AG04449 (cell line): ENCODE measurements at regions not wholly inside any gene's neighbourhood (a gene's known extent, or its start where the extent isn't known, plus 50 kb on each side); places are given as distances from the start of the nearest gene placed in this dataset.

ENCODE experiments used
- CTCF ChIA-PET: fragments of 350-600 bp; formaldehyde crosslinking; extraction: SDS; loops from one replicate; lab custom pipeline; 2021; ENCODE audit warnings: antibody characterized with exemption; lab: Yijun Ruan, JAX
- POLR2A ChIA-PET: fragments of 400-600, 350-600 bp; formaldehyde crosslinking; extraction: SDS; loops from one replicate; lab custom pipeline; 2020; ENCODE audit warnings: antibody characterized with exemption, inconsistent platforms; lab: Yijun Ruan, JAX
- DNase-seq: peaks from one replicate; pipeline ENCODE4 v3.0.0-alpha.2; 2010; ENCODE audit warnings: low read depth, low spot score
- H3K4me3 ChIP-seq: 2 replicates; pipeline ENCODE4 v1.5.1; 2011; ENCODE audit warnings: low read depth, mild to moderate bottlenecking, control low read depth, low read length
- CTCF ChIP-seq: IDR thresholded peaks from one replicate; pipeline ENCODE4 v1.5.1; 2011; ENCODE audit warnings: mild to moderate bottlenecking, moderate library complexity, low read length, control low read depth, inconsistent platforms; ENCODE audit not compliant: insufficient read depth; ENCODE audit errors: missing control alignments

GRCh38 chr10:2963889-2964631, 103.3 kb upstream of the PFKP start:
- no peak for DNase-seq
- CTCF ChIA-PET: interaction anchor here (2.4 kb wide), 1 partner anchor 35 kb away, joined by 8 read pairs; no protein-coding TSS in a partner anchor
- no peak for TF ChIP-seq CTCF
- POLR2A ChIA-PET: no interaction called here
- no peak overlapping the region for H3K4me3 ChIP-seq

DNA sequence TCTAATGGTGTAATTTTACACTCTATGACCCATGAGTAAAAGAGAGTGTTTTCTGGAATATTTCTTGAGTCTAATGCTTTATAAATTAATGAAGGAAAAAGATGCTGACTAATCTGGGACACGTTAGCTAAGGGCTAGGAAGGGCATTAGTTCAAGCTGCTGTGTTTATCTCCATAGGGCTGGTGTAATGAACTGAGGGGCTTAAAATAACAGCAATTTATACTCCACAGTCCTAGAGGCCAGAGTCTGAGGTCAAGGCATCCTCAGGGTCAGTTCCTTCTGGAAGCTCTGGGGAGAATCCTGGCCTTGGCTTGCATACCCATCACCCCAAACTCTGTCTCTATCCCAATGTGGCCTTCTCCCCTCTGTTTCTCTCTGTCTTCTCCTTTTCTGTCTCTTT, 105.2 kb upstream of the PFKP start:
- TF ChIP-seq CTCF: no peak
- ChIA-PET POLR2A (no interaction called here), CTCF (no interaction called here)
- H3K4me3 ChIP-seq: no peak overlapping the region
- no peak for DNase-seq

GRCh38 chr10:2958659-2959058, 108.7 kb upstream of the PFKP start:
- CTCF ChIA-PET: interaction anchor here (0.6 to 1.7 kb wide), 3 partner anchors 19 to 1902 kb away, joined by 3 to 6 read pairs (median 3); no protein-coding TSS in a partner anchor
- H3K4me3 ChIP-seq: no peak overlapping the region
- DNase-seq: no peak
- TF ChIP-seq CTCF: no peak
- POLR2A ChIA-PET: no interaction called here

- DNase-seq: no peak
- ChIA-PET CTCF (interaction anchor here (0.6 to 1.7 kb wide), 4 partner anchors 20 to 1901 kb away, joined by 3 to 6 read pairs (median 3); no protein-coding TSS in a partner anchor), POLR2A (no interaction called here)
- H3K4me3 ChIP-seq: no peak overlapping the region
- TF ChIP-seq CTCF: no peak
Measured at GRCh38 chr10:2957785-2958184, 109.6 kb upstream of the PFKP start.

- no peak for DNase-seq
- ChIA-PET CTCF (interaction anchor here (0.8 to 2.3 kb wide), 4 partner anchors 19 to 88 kb away, joined by 3 to 8 read pairs (median 4); no protein-coding TSS in a partner anchor), POLR2A (no interaction called here)
- H3K4me3 ChIP-seq: no peak overlapping the region
- no peak for TF ChIP-seq CTCF
Measured at GRCh38 chr10:2955064-2955463, 112.3 kb upstream of the PFKP start.

GRCh38 chr10:2953495-2953894, 113.9 kb upstream of the PFKP start:
- CTCF ChIA-PET: interaction anchor here (1.3 to 2.8 kb wide), 4 partner anchors 19 to 90 kb away, joined by 3 to 16 read pairs (median 6); no protein-coding TSS in a partner anchor
- H3K4me3 ChIP-seq: no peak overlapping the region
- no peak for DNase-seq
- POLR2A ChIA-PET: no interaction called here
- TF ChIP-seq CTCF: no peak
